MM.1S (cell line): ENCODE measurements at regions not wholly inside any gene's neighbourhood (a gene's known extent, or its start where the extent isn't known, plus 50 kb on each side); places are given as distances from the start of the nearest gene placed in this dataset.

Experiments used
- DNase-seq: peaks from one replicate; pipeline ENCODE4 v3.0.0-alpha.2; 2015
- H2AFZ ChIP-seq: fragments of 300-600 bp; sonication (generic); 2 replicates; pipeline ENCODE4 v1.6.0; 2016; ENCODE audit warnings: antibody characterized with exemption, low read length
- H3F3A ChIP-seq: fragments of 300-600 bp; sonication (generic); 2 replicates; pipeline ENCODE4 v1.6.1; 2016; ENCODE audit warnings: mild to moderate bottlenecking, antibody characterized with exemption, low read length, moderate library complexity, mixed read lengths; ENCODE audit not compliant: insufficient read depth
- H3K27ac ChIP-seq: fragments of 300-600 bp; sonication (generic); 2 replicates; pipeline ENCODE4 v1.5.1; 2016; ENCODE audit warnings: mild to moderate bottlenecking, low read length
- H3K27me3 ChIP-seq: fragments of 300-600 bp; sonication (generic); replicated peaks from 2 replicates; pipeline ENCODE4 v1.6.0; 2016; ENCODE audit warnings: low read length; ENCODE audit not compliant: insufficient read depth
- H3K36me3 ChIP-seq: fragments of 300-600 bp; sonication (generic); replicated peaks from 2 replicates; pipeline ENCODE4 v1.6.1; 2016; ENCODE audit warnings: mild to moderate bottlenecking, low read length, mixed read lengths; ENCODE audit not compliant: insufficient read depth
- H3K4me1 ChIP-seq: fragments of 300-600 bp; sonication (generic); 2 replicates; pipeline ENCODE4 v1.6.1; 2016; ENCODE audit warnings: low read length, mixed read lengths
- H3K4me2 ChIP-seq: fragments of 300-600 bp; sonication (generic); 2 replicates; pipeline ENCODE4 v1.6.0; 2016; ENCODE audit warnings: low read depth, low read length
- H3K4me3 ChIP-seq: fragments of 300-600 bp; sonication (generic); 2 replicates; pipeline ENCODE4 v1.5.1; 2016; ENCODE audit warnings: low read length, mixed read lengths
- H3K79me2 ChIP-seq: fragments of 300-600 bp; sonication (generic); 2 replicates; pipeline ENCODE4 v1.6.1; 2016; ENCODE audit warnings: mixed run types, low read length, mixed read lengths
- H3K9ac ChIP-seq: fragments of 300-600 bp; sonication (generic); 2 replicates; pipeline ENCODE4 v1.6.1; 2016; ENCODE audit warnings: low read length, mixed read lengths
- H3K9me2 ChIP-seq: fragments of 300-600 bp; sonication (generic); replicated peaks from 2 replicates; pipeline ENCODE4 v1.6.1; 2016; ENCODE audit warnings: mild to moderate bottlenecking, low read length, mixed read lengths; ENCODE audit not compliant: insufficient read depth
- H3K9me3 ChIP-seq: fragments of 300-600 bp; sonication (generic); replicated peaks from 2 replicates; pipeline ENCODE4 v1.6.1; 2016; ENCODE audit warnings: mild to moderate bottlenecking, low read length, mixed read lengths; ENCODE audit not compliant: insufficient read depth
- H4K20me1 ChIP-seq: fragments of 300-600 bp; sonication (generic); 2 replicates; pipeline ENCODE4 v1.6.1; 2016; ENCODE audit warnings: mild to moderate bottlenecking, low read length, moderate library complexity, mixed read lengths; ENCODE audit not compliant: insufficient read depth
- CTCF ChIP-seq: fragments of 300-600 bp; sonication (generic); IDR thresholded peaks from 2 replicates; pipeline ENCODE4 v1.5.1; 2016; ENCODE audit warnings: antibody characterized with exemption, low read length, mixed read lengths
- EZH2 ChIP-seq: fragments of 300-600 bp; sonication (generic); optimal IDR thresholded peaks from 2 replicates; pipeline ENCODE3; 2017; ENCODE audit warnings: low read depth, mild to moderate bottlenecking, antibody characterized with exemption, low read length, mixed read lengths
- EZH2phosphoT487 ChIP-seq: fragments of 300-600 bp; sonication (generic); IDR thresholded peaks from 2 replicates; pipeline ENCODE4 v1.6.1; 2018; ENCODE audit warnings: antibody characterized with exemption, low read length

DNA sequence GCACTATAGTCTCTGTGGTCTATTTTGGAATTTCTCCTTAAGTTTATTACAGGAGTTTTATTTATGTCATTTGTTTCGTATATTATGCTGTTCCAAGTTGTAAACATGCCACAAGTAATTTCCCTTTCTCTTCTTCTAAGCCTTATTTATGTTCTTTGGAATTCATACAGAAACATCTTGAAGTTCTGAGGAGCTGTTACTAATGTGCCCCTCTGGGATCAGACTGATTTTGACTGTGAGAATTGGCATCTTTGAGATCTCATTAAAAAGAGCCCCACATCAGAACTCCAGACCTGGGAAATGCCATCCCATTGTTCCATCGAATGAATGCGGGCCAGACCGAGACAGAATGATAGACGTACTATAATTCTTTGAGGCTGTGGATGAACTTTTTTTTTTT, 138.8 kb upstream of the CD180 start:
- H3K9me2 ChIP-seq = no peaks in the 10 kb centered on the region
- no peak overlapping the region for H3K4me3 ChIP-seq
- H3K4me2 ChIP-seq = no peak overlapping the region
- no peaks in the 10 kb centered on the region for H3K27me3 ChIP-seq
- H3K79me2 ChIP-seq = no peaks in the 10 kb centered on the region
- H3K9ac ChIP-seq = no peak overlapping the region
- no peak for TF ChIP-seq EZH2phosphoT487
- TF ChIP-seq CTCF = no peak
- TF ChIP-seq EZH2 = no peak
- H3K27ac ChIP-seq = no peak overlapping the region
- H3K4me1 ChIP-seq = no peaks in the 10 kb centered on the region
- H2AFZ ChIP-seq = no peak overlapping the region
- no peak for DNase-seq
- no peaks in the 10 kb centered on the region for H4K20me1 ChIP-seq
- no peaks in the 10 kb centered on the region for H3K9me3 ChIP-seq
- no peaks in the 10 kb centered on the region for H3F3A ChIP-seq
- H3K36me3 ChIP-seq = no peaks in the 10 kb centered on the region

DNA sequence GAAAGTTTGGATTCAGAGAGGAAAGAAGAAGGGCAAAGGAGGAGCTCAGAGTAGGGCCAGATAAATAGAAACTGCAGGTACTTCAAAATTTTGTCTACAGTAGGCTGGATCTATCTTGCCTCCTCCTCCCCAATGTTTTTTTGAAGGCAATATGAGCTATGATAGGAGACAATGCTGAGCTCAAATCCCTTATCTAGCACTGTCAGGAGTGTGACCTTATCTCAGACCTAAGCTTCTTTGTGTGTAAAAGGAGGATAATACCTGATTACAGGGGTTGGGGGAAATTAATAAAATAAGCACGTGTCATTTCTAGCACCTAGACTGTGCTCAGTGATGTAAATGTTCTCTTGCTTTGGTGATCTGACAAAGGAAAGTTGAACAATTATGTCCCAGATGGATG, 137.8 kb upstream of the CD180 start:
- Histone ChIP-seq H3K36me3 (no peaks in the 10 kb centered on the region), H3K27ac (no peak overlapping the region), H3F3A (no peaks in the 10 kb centered on the region), H3K27me3 (no peaks in the 10 kb centered on the region), H2AFZ (no peak overlapping the region), H3K79me2 (no peaks in the 10 kb centered on the region), H3K9me2 (no peaks in the 10 kb centered on the region), H3K9ac (no peak overlapping the region), H4K20me1 (no peaks in the 10 kb centered on the region), H3K4me2 (no peak overlapping the region), H3K4me1 (no peaks in the 10 kb centered on the region), H3K9me3 (0 out of 2 replicates have a peak, but pooled peaks cover 3% of the 10 kb centered on the region), H3K4me3 (no peak overlapping the region)
- no peak for DNase-seq
- TF ChIP-seq CTCF (no peak), EZH2phosphoT487 (no peak), EZH2 (no peak)

GRCh38 chr5:67333171-67333570, 136.6 kb upstream of the CD180 start:
- no peaks in the 10 kb centered on the region for H3K36me3 ChIP-seq
- H3K4me3 ChIP-seq = no peak overlapping the region
- H2AFZ ChIP-seq = no peak overlapping the region
- TF ChIP-seq EZH2 (no peak), CTCF (no peak), EZH2phosphoT487 (no peak)
- H3K27me3 ChIP-seq = no peaks in the 10 kb centered on the region
- no peaks in the 10 kb centered on the region for H3K4me1 ChIP-seq
- H3K9me3 ChIP-seq = 0 out of 2 replicates have a peak, but pooled peaks cover 3% of the 10 kb centered on the region
- no peak overlapping the region for H3K27ac ChIP-seq
- no peak overlapping the region for H3K9ac ChIP-seq
- H3K4me2 ChIP-seq = no peak overlapping the region
- H3K79me2 ChIP-seq = no peaks in the 10 kb centered on the region
- no peaks in the 10 kb centered on the region for H3F3A ChIP-seq
- H4K20me1 ChIP-seq = no peaks in the 10 kb centered on the region
- no peaks in the 10 kb centered on the region for H3K9me2 ChIP-seq
- no peak for DNase-seq
